Mesenteric fat pad (tissue), 1 donor: ENCODE measurements at regions not wholly inside any gene's neighbourhood (a gene's known extent, or its start where the extent isn't known, plus 50 kb on each side); places are given as distances from the start of the nearest gene placed in this dataset.
"Not testable (repeated sequence)": the region's sequence is repeated elsewhere in the genome, so short reads cannot be mapped to it uniquely, and the experiment has no call there.

Source experiments
- DNase-seq: peaks from one replicate; pipeline ENCODE4 v3.0.0-alpha.2; 2020; ENCODE audit warnings: low spot score
- donor health status: DM: yes; HTN: yes; CAD: no.

- DNase-seq: peak; percentile 86
Measured at GRCh38 chr9:40361018-40361417, 767.5 kb downstream of the FOXD4L6 start.

DNA sequence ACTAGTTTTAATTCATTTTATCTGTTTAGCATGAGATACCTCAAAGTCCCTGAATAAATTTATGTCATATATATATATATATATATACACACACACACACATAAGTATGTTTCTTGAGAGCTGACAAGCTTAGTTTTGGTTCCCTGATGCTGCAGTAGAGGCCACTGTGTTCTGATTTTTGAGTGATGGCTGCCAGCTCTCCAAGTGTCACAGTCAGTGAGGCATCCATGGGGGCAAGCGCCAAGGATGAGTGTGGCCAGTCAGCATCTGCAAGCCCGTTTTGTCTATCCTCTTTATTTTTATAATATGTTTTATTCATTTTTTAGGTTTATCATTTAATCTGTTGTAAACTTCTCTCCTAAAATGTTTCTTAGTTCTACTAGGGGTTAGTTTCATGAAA lies 797.5 kb downstream of the FOXD4L6 start:
- peak; percentile 64 for DNase-seq

GRCh38 chr9:40328907-40329306 lies 799.6 kb downstream of the FOXD4L6 start:
- DNase-seq: not testable (repeated sequence)

DNA sequence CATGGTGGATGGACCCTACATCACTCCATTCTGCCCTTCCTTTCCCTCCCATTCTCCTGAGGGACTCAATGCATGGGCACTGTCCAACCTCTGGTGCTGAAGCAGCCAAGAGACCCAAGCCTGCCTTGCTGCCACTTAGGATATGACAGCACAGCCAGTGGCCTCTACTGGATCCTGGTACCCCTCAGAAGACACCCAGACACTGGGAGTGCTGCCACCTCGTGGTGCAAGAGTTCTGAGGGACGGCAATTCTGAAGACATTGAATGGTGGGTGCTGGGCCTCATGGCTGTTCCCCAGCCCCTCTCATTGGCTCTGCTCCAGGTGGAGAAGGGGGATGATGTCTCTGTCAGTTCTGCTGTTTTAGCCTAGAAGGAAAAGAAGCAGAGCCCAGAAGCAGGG lies 802.3 kb downstream of the FOXD4L6 start:
- not testable (repeated sequence) for DNase-seq

GRCh38 chr9:40322730-40323129 lies 805.8 kb downstream of the FOXD4L6 start:
- not testable (repeated sequence) for DNase-seq

GRCh38 chr9:40321857-40322256 lies 806.6 kb downstream of the FOXD4L6 start:
- not testable (repeated sequence) for DNase-seq

GRCh38 chr9:40321204-40321603 lies 807.3 kb downstream of the FOXD4L6 start:
- not testable (repeated sequence) for DNase-seq

GRCh38 chr9:40315215-40315614 lies 813.3 kb downstream of the FOXD4L6 start:
- not testable (repeated sequence) for DNase-seq

- DNase-seq: peak; percentile 77
Measured at GRCh38 chr9:40289999-40290398, 838.5 kb downstream of the FOXD4L6 start.
